Right renal cortex interstitium (tissue), 3 donors: ENCODE measurements at regions not wholly inside any gene's neighbourhood (a gene's known extent, or its start where the extent isn't known, plus 50 kb on each side); places are given as distances from the start of the nearest gene placed in this dataset.
"Not testable (repeated sequence)": the region's sequence is repeated elsewhere in the genome, so short reads cannot be mapped to it uniquely, and the experiment has no call there.

Experiments
- DNase-seq, 3 donors: peaks; one replicate each; pipeline ENCODE4 v3.0.0-alpha.2; 2013; ENCODE audit warnings: low read depth in 3 of 3, low spot score in 2 of 3

DNA sequence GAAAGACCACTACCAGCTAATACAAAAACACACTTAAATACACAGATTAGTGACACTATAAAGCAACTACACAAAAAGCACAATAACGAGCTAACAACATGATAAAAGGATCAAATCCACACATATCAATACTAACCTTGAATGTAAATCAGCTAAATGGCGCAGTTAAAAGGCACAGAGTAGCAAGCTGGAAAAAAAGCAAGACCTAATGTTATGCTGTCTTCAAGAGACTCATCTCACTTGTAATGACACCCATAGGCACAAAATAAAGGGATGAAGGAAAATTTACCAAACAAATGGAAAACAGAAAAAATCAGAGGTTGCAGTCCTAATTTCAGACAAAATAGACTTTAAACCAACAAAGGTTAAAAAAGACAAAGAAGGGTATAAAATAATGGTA is 86.3 kb downstream of the NUS1 start:
- DNase-seq, result no peak

DNA sequence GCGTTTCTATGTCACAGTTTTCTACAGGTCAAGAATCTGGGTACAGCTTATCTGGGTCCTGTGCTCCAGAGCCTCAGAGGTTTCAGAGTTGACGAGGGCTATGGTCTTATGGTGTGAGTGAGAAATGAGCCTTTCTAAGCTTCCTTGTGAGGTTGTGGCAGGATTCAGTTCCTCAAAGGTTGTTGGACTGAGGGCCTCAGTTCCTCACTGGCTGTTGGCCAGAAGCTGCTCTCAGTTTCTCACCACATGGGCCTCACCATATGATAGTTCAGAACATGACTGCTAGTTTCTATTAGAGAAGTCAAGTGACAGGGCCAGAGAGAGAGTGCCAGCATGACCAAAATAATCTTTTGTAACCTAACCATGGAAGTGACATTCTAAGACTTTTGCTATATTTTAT is 96.1 kb downstream of the NUS1 start:
- no peak for DNase-seq

DNA sequence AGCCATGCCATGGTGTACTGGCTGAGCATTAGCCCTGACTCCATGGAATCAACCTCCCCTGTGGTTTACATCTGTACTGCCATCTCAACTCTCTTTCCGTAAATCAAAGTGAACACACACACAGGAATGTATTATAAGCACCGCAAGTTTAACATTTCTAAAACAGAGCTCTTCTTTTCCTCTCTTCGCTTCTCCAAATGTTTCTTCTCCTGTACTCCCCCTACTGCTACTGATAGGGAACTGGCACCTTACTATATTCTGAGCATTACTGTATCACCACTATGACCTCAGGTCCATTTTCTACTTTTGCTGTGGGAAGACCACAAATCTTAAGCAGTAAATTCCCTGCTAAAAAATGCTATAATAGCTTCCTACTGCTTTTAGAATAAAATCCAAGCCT is 101.2 kb downstream of the NUS1 start:
- DNase-seq, result no peak

DNA sequence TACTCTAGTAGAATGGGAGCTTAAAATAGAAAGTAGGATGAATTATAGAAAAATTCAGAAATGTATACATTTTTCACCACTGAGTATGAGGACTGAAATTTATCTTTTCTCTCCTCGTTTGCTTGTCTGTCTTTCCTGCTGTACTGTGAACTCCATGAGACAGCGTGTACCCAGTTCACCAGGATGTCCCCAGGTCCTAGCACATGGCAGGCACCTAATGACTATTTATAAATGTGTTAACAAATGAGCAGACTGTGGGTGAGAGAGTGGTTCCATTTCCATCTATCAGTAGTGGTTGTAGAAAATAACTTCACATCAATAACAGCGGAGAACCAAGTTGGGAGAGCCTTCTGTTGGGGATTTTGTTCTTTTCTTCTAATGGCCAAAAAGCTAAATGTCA is 106.3 kb downstream of the NUS1 start:
- no peak for DNase-seq

DNA sequence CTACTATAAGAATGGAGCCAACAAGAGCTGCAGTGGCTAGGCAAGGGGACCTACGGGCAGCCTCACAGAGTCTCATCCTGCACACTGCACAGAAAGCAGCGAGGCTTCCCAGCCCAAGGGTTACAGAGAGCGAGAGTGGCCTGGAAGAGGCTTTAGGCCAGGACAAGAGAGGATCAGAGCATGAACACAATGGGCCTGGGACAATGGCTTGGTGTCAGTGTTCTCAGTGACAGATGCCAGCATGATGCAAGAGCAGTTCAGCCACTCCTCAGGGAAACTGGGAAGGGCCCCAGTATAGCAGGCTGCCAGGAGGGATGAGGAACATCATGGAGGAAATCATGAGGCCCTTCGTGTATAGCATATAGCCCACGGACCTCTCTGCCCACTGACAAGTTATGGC is 108.0 kb downstream of the NUS1 start:
- DNase-seq, result no peak

DNA sequence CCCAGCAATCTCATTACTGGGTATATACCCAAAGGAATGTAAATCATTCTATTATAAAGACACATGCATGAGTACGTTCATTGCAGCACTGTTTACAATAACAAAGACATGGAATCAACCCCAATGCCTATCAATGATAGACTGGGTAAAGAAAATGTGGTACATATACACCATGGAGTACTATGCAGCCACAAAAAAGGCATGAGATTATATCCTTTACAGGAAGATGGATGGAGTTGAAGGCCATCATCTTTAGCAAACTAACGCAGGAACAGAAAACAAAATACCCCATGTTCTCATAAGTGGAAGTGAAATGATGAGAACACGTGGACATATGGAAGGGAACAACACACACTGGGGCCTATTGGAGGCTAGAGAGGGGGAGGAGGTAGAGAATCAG is 115.7 kb downstream of the NUS1 start:
- no peak for DNase-seq

DNA sequence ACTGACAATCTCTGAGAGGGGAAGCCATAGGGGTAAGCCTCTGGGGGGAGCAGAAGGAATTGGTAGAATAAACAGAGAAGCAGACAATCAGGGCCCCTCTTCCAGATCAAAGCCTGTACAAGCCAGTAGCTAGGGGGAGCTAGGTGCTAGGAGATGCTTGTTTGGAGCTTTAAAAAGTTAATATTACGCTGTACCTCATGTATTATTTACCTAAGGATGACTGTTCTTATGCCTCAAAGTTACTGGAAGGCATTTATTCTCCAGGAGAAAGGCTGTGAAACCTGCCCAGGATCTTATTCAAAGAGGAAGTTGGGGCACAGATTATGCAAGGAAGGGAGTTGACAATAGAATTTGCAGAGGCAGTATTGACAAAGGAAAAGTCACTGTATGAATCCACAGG is 111.8 kb upstream of the SLC35F1 start:
- no peak for DNase-seq

DNA sequence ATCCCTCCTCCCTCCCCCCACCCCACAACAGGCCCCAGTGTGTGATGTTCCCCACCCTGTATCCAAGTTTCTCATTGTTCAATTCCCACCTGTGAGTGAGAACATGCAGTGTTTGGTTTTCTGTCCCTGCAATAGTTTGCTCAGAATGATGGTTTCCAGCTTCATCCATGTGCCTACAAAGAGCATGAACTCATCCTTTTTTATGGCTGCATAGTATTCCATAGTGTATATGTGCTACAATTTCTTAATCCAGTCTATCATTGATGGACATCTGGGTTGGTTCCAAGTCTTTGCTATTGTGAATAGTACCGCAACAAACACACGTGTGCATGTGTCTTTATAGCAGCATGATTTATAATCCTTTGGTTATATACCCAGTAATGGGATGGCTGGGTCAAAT is 108.2 kb upstream of the SLC35F1 start:
- not testable (repeated sequence) for DNase-seq

DNA sequence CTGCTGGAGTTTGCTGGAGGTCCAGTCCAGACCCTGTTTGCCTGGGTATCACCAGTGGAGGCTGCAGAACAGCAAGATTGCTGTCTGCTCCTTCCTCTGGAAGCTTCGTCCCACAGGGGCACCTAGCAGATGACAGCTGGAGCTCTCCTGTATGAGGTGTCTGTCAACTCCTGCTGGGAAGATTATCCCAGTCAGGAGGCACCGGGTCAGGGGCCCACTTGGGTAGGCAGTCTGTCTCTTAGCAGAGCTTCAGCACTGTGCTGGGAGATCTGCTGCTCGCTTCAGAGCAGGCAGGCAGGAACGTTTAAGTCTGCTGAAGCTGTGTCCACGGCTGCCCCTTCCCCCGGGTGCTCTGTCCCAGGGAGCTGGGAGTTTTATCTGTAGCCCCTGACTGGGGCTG is 96.8 kb upstream of the SLC35F1 start:
- DNase-seq, result no peak

DNA sequence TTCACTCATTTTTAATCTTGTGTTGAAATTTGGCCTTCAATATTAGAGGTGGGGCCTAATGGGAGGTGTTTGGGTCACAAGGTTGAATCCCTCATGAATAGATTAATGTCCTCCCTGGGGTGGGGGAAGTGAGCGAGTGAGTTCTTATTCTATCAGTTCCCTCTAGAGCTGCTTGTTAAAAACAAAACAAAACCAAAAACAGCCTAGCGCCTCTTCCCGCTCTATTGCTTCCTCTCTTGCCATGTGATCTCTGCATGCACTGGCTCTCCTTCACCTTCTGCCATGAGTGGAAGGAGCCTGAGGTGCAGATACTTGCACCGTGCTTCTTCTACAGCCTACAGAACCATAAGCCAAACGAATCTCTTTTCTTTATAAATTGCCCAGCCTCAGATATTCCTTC is 89.6 kb upstream of the SLC35F1 start:
- DNase-seq, result no peak

DNA sequence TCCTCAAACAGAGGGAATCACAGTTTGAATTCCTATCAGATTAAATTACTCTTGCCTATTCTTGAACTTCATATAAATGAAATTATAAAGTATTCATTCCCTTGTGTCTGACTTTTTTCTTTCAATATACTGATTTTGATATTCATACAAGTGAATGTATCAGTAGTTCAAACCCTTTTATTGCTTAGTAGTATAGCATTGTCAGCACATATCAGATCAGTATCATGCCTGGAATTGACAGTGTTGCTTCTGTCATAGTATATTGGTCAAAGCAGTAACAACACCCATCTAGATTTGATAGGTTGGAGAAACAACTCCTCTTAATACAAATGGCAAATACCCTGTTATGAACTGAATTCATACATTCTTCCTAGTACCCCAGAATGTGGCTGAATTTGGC is 89.1 kb upstream of the SLC35F1 start:
- no peak for DNase-seq

DNA sequence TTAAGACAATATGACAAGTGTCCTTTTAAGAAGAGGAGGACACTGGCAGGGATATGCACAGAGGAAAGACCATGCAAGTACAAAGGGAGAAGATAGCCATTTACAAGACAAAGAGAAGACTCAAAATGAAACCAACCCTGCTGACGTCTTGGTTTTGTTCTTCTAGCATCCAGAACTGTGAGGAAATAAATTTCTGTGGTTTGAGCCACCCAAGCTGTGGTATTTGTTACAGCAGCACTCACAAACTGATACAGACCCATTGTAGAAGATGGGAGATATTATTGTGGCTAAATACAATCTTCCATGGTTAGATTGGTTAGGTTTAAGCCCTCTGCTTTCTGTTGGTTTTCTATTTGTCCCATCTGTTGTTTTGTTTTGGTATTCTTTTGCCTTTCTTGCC is 88.6 kb upstream of the SLC35F1 start:
- no peak for DNase-seq

DNA sequence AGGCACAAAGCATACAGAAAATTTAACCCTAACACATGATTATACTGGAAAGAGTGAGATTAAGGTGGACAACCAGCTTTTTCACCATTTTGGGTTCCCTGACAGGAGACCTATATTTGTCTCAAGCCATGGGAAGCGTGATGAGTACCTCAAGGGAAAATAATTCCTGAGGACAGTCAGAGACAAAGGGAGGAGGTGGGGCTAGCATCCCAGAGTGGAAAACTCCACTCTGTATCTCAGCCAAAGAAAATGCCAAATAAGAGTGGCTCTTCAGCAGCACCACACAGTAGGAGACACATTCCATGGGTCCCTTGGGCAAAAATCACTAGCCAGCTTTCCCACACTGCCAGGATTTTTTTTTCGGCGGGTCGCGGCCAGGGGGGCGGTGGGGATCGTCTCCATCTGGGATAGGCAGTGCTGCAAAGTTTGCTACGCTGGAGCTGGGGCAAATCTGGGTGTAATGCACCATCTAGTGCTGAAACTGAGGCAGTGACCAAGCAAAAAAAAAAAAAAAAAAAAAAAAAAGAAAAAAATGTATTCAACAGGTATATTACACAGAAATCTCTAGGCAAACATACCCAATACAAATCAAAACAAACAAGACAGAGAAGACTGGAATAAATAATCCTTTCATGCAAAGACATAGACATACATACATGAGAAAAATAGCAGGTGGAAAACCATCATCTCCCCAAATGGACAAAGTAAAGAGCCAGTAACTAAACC is 77.3 kb upstream of the SLC35F1 start:
- DNase-seq, result peak in 1 of 3 donors; percentile 2

DNA sequence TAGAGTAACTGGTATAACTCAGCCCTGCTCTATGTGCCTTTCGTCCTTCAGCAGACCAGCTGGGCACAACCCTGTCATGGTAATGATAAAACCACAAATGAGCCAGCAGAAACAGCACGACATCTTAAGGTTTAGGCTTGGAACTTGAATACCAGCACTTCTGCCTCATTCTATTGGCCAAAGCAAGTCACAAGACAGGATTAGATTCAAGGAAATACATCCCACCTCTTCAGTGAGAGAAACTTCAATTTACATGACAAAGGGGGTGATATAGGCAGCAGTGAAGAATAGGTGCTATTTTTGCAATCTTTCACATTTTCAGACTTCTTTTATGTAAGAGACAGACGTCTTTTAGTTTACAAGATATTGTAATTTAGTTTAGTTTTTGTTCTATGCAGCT is 69.8 kb upstream of the SLC35F1 start:
- no peak for DNase-seq

DNA sequence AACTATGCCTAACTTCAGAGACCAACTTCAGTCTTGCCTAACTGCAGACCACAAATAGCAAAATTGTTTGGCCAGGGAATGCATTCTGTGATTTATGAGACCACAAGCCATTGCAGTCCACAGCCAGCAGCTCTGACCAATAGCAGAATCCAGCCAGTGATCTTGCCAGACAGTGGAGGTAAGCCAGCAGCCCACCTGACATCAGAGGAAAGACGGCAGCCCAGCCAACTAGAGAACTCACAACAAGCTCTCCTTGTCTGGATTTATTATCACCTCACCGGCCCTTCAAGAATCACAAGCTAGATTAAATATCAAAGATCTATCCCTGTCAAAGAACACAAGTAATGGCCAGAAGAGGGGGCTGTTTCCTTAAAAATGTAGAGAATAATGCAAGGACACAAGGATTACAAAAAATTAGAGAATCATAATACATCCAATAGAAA is 66.5 kb upstream of the SLC35F1 start:
- DNase-seq, result peak in 1 of 3 donors; percentile 7

DNA sequence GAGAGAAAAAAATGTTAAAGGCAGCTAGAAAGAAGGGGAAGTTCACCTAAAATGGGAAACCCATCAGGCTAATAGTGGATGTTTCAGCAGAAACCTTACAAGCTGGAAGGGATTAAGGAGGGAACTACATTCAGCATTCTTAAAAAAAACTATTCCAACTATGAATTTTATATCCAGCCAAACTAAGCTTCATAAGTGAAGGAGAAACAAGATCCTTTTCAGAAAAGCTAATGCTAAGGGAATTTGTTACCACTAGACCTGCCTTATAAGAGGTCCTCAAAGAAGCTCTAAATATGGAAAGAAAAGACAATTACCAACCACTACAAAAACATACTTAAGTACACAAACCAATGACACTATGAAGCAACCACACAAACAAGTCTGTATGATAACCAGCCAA is 59.2 kb upstream of the SLC35F1 start:
- DNase-seq, result no peak

DNA sequence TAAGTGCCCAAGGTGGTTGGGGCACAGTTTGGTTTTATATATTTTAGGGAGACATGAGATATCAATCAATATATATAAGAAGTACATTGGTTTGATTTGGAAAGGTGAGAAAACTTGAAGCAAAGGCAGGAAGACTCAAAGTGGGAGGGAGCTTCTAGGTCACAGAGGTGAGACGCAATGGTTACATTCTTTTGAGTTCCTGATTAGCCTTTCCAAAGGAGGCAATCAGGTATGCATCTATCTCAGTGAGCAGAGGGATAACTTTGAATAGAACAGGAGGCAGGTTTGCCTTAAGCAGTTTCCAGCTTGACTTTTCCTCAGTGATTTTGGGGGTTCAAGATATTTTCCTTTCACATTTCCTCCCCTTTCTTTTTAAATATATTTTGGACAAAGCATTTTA is 58.0 kb upstream of the SLC35F1 start:
- no peak for DNase-seq
